OCI-LY7 (cell line): ENCODE measurements at regions not wholly inside any gene's neighbourhood (a gene's known extent, or its start where the extent isn't known, plus 50 kb on each side); places are given as distances from the start of the nearest gene placed in this dataset.

Experiments used
- BruUV-seq: library from RNA; stranded (reverse); fragments of 400-500 nt; replicated peaks from 2 replicates; lab custom pipeline; 2021; lab: Mats Ljungman, UMichigan
- CTCF ChIA-PET: fragments of 300-600 bp; sonication (Branson Sonifier 250); formaldehyde crosslinking; loops from one replicate; lab custom pipeline; 2022; ENCODE audit warnings: antibody characterized with exemption; ENCODE audit not compliant: unreplicated experiment; lab: Charles Lee
- POLR2A ChIA-PET: fragments of 300-600 bp; sonication (Branson Sonifier 250); formaldehyde crosslinking; loops from one replicate; lab custom pipeline; 2022; ENCODE audit warnings: antibody characterized with exemption; lab: Charles Lee
- DNase-seq: peaks from one replicate; pipeline ENCODE4 v3.0.0-alpha.2; 2015; ENCODE audit warnings: low spot score
- H2AFZ ChIP-seq: fragments of 200-600 bp; sonication (generic), shearing (Covaris generic); 2 replicates; pipeline ENCODE4 v1.6.1; 2014; ENCODE audit warnings: mild to moderate bottlenecking, antibody characterized with exemption, low read length, moderate library complexity
- H3K27ac ChIP-seq: fragments of 200-600 bp; sonication (generic); 2 replicates; pipeline ENCODE4 v1.5.1; 2014; ENCODE audit warnings: mixed run types, low read depth, mild to moderate bottlenecking, moderate library complexity, low read length, inconsistent platforms; ENCODE audit not compliant: poor library complexity, severe bottlenecking
- H3K36me3 ChIP-seq: fragments of 200-600 bp; sonication (generic); 2 replicates; pipeline ENCODE4 v1.6.1; 2014; ENCODE audit warnings: mild to moderate bottlenecking, antibody characterized with exemption, low read length, moderate library complexity, mixed read lengths; ENCODE audit not compliant: insufficient read depth
- H3K4me1 ChIP-seq: fragments of 200-600 bp; sonication (generic); 2 replicates; pipeline ENCODE4 v1.5.1; 2014; ENCODE audit warnings: mild to moderate bottlenecking, low read length; ENCODE audit not compliant: insufficient read depth, poor library complexity, severe bottlenecking
- H3K4me2 ChIP-seq: fragments of 200-600 bp; sonication (generic); 2 replicates; pipeline ENCODE4 v1.6.1; 2014; ENCODE audit warnings: mild to moderate bottlenecking, low read length
- H3K4me3 ChIP-seq: fragments of 200-600 bp; sonication (generic); 2 replicates; pipeline ENCODE4 v1.5.1; 2014; ENCODE audit warnings: mild to moderate bottlenecking, low read depth, low read length; ENCODE audit not compliant: poor library complexity, severe bottlenecking
- H3K79me2 ChIP-seq: fragments of 200-600 bp; sonication (generic); 2 replicates; pipeline ENCODE4 v1.6.1; 2016; ENCODE audit warnings: low read depth, mild to moderate bottlenecking, low read length, moderate library complexity, mixed read lengths; ENCODE audit not compliant: insufficient read depth
- H3K9me2 ChIP-seq: fragments of 200-600 bp; sonication (generic); 2 replicates; pipeline ENCODE4 v1.6.1; 2016; ENCODE audit warnings: mild to moderate bottlenecking, low read length, mixed read lengths; ENCODE audit not compliant: insufficient read depth
- H3K9me3 ChIP-seq: fragments of 200-600 bp; sonication (generic); 2 replicates; pipeline ENCODE4 v1.6.1; 2014; ENCODE audit warnings: mild to moderate bottlenecking, mixed run types, low read length, mixed read lengths
- H4K20me1 ChIP-seq: fragments of 200-600 bp; sonication (generic); 2 replicates; pipeline ENCODE4 v1.6.1; 2014; ENCODE audit warnings: mild to moderate bottlenecking, antibody characterized with exemption, low read length, moderate library complexity, mixed read lengths; ENCODE audit not compliant: insufficient read depth
- CTCF ChIP-seq: fragments of 200-600 bp; sonication (generic); conservative IDR thresholded peaks from 2 replicates; pipeline ENCODE4 v1.5.1; 2014; ENCODE audit warnings: mild to moderate bottlenecking, antibody characterized with exemption, low read length, moderate library complexity, mixed read lengths
- EZH2phosphoT487 ChIP-seq: fragments of 200-600 bp; sonication (generic); IDR thresholded peaks from 2 replicates; pipeline ENCODE4 v1.6.1; 2018; ENCODE audit warnings: low read depth, borderline replicate concordance, mild to moderate bottlenecking, mixed run types, antibody characterized with exemption, low read length, moderate library complexity, mixed read lengths
- intact Hi-C: fragments of 100-400 bp; cut with micrococcal nuclease; formaldehyde crosslinking; loops from one replicate; pipeline ENCODE4 v1.10.0; 2022; ENCODE audit not compliant: unreplicated experiment

- TF ChIP-seq CTCF (no peak), EZH2phosphoT487 (no peak)
- no peak overlapping the region for H3K4me3 ChIP-seq
- ChIA-PET POLR2A (no interaction called here), CTCF (no interaction called here)
- H2AFZ ChIP-seq = no peak overlapping the region
- no peak overlapping the region for H3K4me2 ChIP-seq
- no peaks in the 10 kb centered on the region for H3K9me3 ChIP-seq
- H3K36me3 ChIP-seq = no peaks in the 10 kb centered on the region
- H3K27ac ChIP-seq = no peak overlapping the region
- intact Hi-C loops = no loop called here
- no peaks in the 10 kb centered on the region for H3K9me2 ChIP-seq
- H4K20me1 ChIP-seq = no peaks in the 10 kb centered on the region
- no peaks in the 10 kb centered on the region for H3K4me1 ChIP-seq
- no TSS peak for BruUV-seq
- no peak for DNase-seq
- no peaks in the 10 kb centered on the region for H3K79me2 ChIP-seq
Observed at GRCh38 chr9:126160067-126160853, 166.4 kb upstream of the MVB12B start.

GRCh38 chr9:126160854-126161329 lies 165.7 kb upstream of the MVB12B start:
- no peak for DNase-seq
- no TSS peak for BruUV-seq
- no peak overlapping the region for H3K27ac ChIP-seq
- no peaks in the 10 kb centered on the region for H3K9me2 ChIP-seq
- POLR2A ChIA-PET = no interaction called here
- H3K79me2 ChIP-seq = no peaks in the 10 kb centered on the region
- intact Hi-C loops = no loop called here
- CTCF ChIA-PET = no interaction called here
- no peaks in the 10 kb centered on the region for H3K4me1 ChIP-seq
- no peaks in the 10 kb centered on the region for H3K36me3 ChIP-seq
- no peak overlapping the region for H3K4me3 ChIP-seq
- no peak overlapping the region for H3K4me2 ChIP-seq
- H3K9me3 ChIP-seq = no peaks in the 10 kb centered on the region
- H4K20me1 ChIP-seq = no peaks in the 10 kb centered on the region
- TF ChIP-seq CTCF = no peak
- no peak for TF ChIP-seq EZH2phosphoT487
- no peak overlapping the region for H2AFZ ChIP-seq
